Ovary (tissue), 7 donors: ENCODE measurements at regions not wholly inside any gene's neighbourhood (a gene's known extent, or its start where the extent isn't known, plus 50 kb on each side); places are given as distances from the start of the nearest gene placed in this dataset.

Source experiments
- DNase-seq, 5 donors: peaks; one replicate each; pipeline ENCODE4 v3.0.0-alpha.2; 2019 to 2020
- H3K27ac ChIP-seq, 2 donors: fragments of 200-600 bp; one replicate each; pipeline versions ENCODE4 v1.5.1 to v1.8.0; 2019 to 2022
- H3K27me3 ChIP-seq: fragments of 200-600 bp; one replicate; pipeline ENCODE4 v1.8.0; 2022
- H3K36me3 ChIP-seq: fragments of 200-600 bp; sonication (generic); one replicate; pipeline ENCODE4 v1.5.1; 2019
- H3K4me1 ChIP-seq: one replicate; pipeline ENCODE4 v1.8.1; 2013; ENCODE audit warnings: mild to moderate bottlenecking, moderate library complexity; ENCODE audit not compliant: insufficient read depth
- H3K4me3 ChIP-seq: fragments of 200-600 bp; sonication (generic); one replicate; pipeline ENCODE4 v1.5.1; 2017
- H3K9me3 ChIP-seq, 2 donors: fragments of 200-600 bp in 1 of 2; sonication (generic) in 1 of 2; one replicate each; pipeline versions ENCODE4 v1.5.1 to v1.8.1; 2013 to 2019; ENCODE audit warnings: mild to moderate bottlenecking in 1 of 2, moderate library complexity in 1 of 2
- CTCF ChIP-seq, 3 donors: fragments of 450-650 bp in 2 of 3; fragments of 200-600 bp in 1 of 3; IDR thresholded peaks; one replicate each; pipeline versions ENCODE4 v1.5.1 to v1.8.0; 2016 to 2022; ENCODE audit warnings: antibody characterized with exemption in 3 of 3, mild to moderate bottlenecking in 1 of 3
- EP300 ChIP-seq: sonication (generic); formaldehyde crosslinking; IDR thresholded peaks from one replicate; pipeline ENCODE4 v1.6.1; 2017; ENCODE audit warnings: antibody characterized with exemption
- POLR2A ChIP-seq: fragments of 450-650 bp; IDR thresholded peaks from one replicate; pipeline ENCODE4 v1.6.1; 2017; ENCODE audit warnings: antibody characterized with exemption, mild to moderate bottlenecking, moderate library complexity
- WGBS, 3 donors: extraction: QIAGEN DNeasy Blood & Tissue Kit in 1 of 3; methylation state at CpG; one replicate each; pipeline versions ENCODE4 v1.1.5 to v1.1.7; 2013 to 2017; 5-methylcytosine and 5-hydroxymethylcytosine counted together
- intact Hi-C, 4 donors: fragments of 100-400 bp; cut with DNase I; formaldehyde crosslinking; loops; one replicate each; pipeline versions ENCODE4 v1.11.0 to v1.15.1; 2022 to 2023
- donor health status: DM: no; HTN: no; CAD: no; lungs with moderate emphysema.
- donor health status: DM: no; HTN: no; CAD: no.
- donor health status: Bipolar disorder and iron deficiency.
- donor health status: DM: no; HTN: no; CAD: no.
- donor health status: DM: yes; HTN: yes; CAD: no.

- Histone ChIP-seq H3K9me3 (no peaks in the 10 kb centered on the region), H3K36me3 (no peaks in the 10 kb centered on the region), H3K27me3 (no peaks in the 10 kb centered on the region), H3K4me3 (no peak overlapping the region), H3K4me1 (no peaks in the 10 kb centered on the region), H3K27ac (no peak overlapping the region)
- 70 to 75% (median 74%) methylated on average over 1 of the region's 1 CpG for WGBS, 3 donors
- no peak for DNase-seq
- intact Hi-C loops = no loop called here
- TF ChIP-seq EP300 (no peak), CTCF (IDR thresholded peaks at IDR 0.05) (no peak), POLR2A (no peak)
Observed at GRCh38 chr10:88172159-88172558, 308.7 kb downstream of the PTEN start.

- no peak for DNase-seq
- intact Hi-C loops = no loop called here
- TF ChIP-seq CTCF (IDR thresholded peaks at IDR 0.05) = no peak
- TF ChIP-seq EP300 = no peak
- TF ChIP-seq POLR2A = no peak
- Histone ChIP-seq H3K4me3 (no peak overlapping the region), H3K9me3 (no peaks in the 10 kb centered on the region), H3K27me3 (no peaks in the 10 kb centered on the region), H3K27ac (no peak overlapping the region), H3K4me1 (no peaks in the 10 kb centered on the region), H3K36me3 (no peaks in the 10 kb centered on the region)
- WGBS, 3 donors = 93 to 94% (median 94%) methylated on average over 5 of the region's 5 CpGs
Observed at GRCh38 chr10:88174391-88174790, 311.0 kb downstream of the PTEN start.

GRCh38 chr10:88178758-88179157 lies 315.3 kb downstream of the PTEN start:
- intact Hi-C loops = no loop called here
- Histone ChIP-seq H3K4me3 (no peak overlapping the region), H3K9me3 (no peaks in the 10 kb centered on the region), H3K4me1 (no peaks in the 10 kb centered on the region), H3K27me3 (no peaks in the 10 kb centered on the region), H3K36me3 (no peaks in the 10 kb centered on the region), H3K27ac (no peak overlapping the region)
- DNase-seq = no peak
- no peak for TF ChIP-seq CTCF (IDR thresholded peaks at IDR 0.05)

GRCh38 chr10:88179831-88180230 lies 316.4 kb downstream of the PTEN start:
- Histone ChIP-seq H3K9me3 (no peaks in the 10 kb centered on the region), H3K36me3 (no peaks in the 10 kb centered on the region), H3K4me3 (no peak overlapping the region), H3K4me1 (no peaks in the 10 kb centered on the region), H3K27ac (no peak overlapping the region), H3K27me3 (no peaks in the 10 kb centered on the region)
- intact Hi-C loops = no loop called here
- 91 to 93% (median 91%) methylated on average over 3 of the region's 3 CpGs for WGBS, 3 donors
- no peak for DNase-seq
- TF ChIP-seq CTCF (IDR thresholded peaks at IDR 0.05) (no peak), EP300 (no peak), POLR2A (no peak)
